Fibroblast of lung (primary cell): ENCODE measurements at regions not wholly inside any gene's neighbourhood (a gene's known extent, or its start where the extent isn't known, plus 50 kb on each side); places are given as distances from the start of the nearest gene placed in this dataset.

Experiments
- DNase-seq, 2 donors: peaks; one replicate each; pipeline versions ENCODE4 v3.0.0 to v3.0.0-alpha.2; 2010; ENCODE audit warnings: low read depth in 2 of 2
- H2AFZ ChIP-seq: 2 replicates; pipeline ENCODE4 v1.5.1; 2012; ENCODE audit warnings: low read length, control low read depth, inconsistent platforms
- H3K27ac ChIP-seq: 2 replicates; pipeline ENCODE4 v1.5.1; 2011; ENCODE audit warnings: low read length, control low read depth; ENCODE audit not compliant: insufficient read depth
- H3K27me3 ChIP-seq: 2 replicates; pipeline ENCODE4 v1.5.1; 2011; ENCODE audit warnings: mild to moderate bottlenecking, low read length; ENCODE audit not compliant: control insufficient read depth, insufficient read depth
- H3K36me3 ChIP-seq: 2 replicates; pipeline ENCODE4 v1.5.1; 2011; ENCODE audit warnings: low read length; ENCODE audit not compliant: control insufficient read depth, insufficient read depth
- H3K4me1 ChIP-seq: 2 replicates; pipeline ENCODE4 v1.5.1; 2011; ENCODE audit warnings: low read length; ENCODE audit not compliant: control insufficient read depth, insufficient read depth; ENCODE audit errors: extremely low read depth
- H3K4me2 ChIP-seq: 2 replicates; pipeline ENCODE4 v1.5.1; 2011; ENCODE audit warnings: low read length, control low read depth; ENCODE audit not compliant: insufficient read depth; ENCODE audit errors: extremely low read depth
- H3K4me3 ChIP-seq, 4 experiments: fragments of 200-600 bp in 1 of 4; sonication (generic) in 1 of 4; replicated peaks in 1 of 4; 2 replicates each; pipeline ENCODE4 v1.5.1; 2011 to 2016; ENCODE audit warnings: low read length in 4 of 4, low read depth in 3 of 4, mild to moderate bottlenecking in 3 of 4, control low read depth in 2 of 4, inconsistent platforms in 1 of 4, mixed read lengths in 1 of 4; ENCODE audit not compliant: insufficient read depth in 1 of 4; ENCODE audit errors: control extremely low read depth in 1 of 4
- H3K79me2 ChIP-seq: 2 replicates; pipeline ENCODE4 v1.5.1; 2012; ENCODE audit warnings: mild to moderate bottlenecking, low read length, inconsistent platforms; ENCODE audit not compliant: control insufficient read depth, insufficient read depth
- H3K9ac ChIP-seq: 2 replicates; pipeline ENCODE4 v1.5.1; 2011; ENCODE audit warnings: mild to moderate bottlenecking, low read length, control low read depth; ENCODE audit not compliant: insufficient read depth
- H3K9me3 ChIP-seq: 2 replicates; pipeline ENCODE4 v1.5.1; 2012; ENCODE audit warnings: low read depth, low read length; ENCODE audit not compliant: control insufficient read depth, insufficient read depth
- H4K20me1 ChIP-seq: 2 replicates; pipeline ENCODE4 v1.5.1; 2011; ENCODE audit warnings: low read length; ENCODE audit not compliant: control insufficient read depth, insufficient read depth; ENCODE audit errors: extremely low read depth
- CTCF ChIP-seq, 2 donors: IDR thresholded peaks in 1 of 2; conservative IDR thresholded peaks in 1 of 2; 1 replicate in 1 of 2; 2 replicates in 1 of 2; pipeline ENCODE4 v1.5.1; 2011 to 2012; ENCODE audit warnings: low read length in 2 of 2, control low read depth in 1 of 2, inconsistent platforms in 1 of 2, low read depth in 1 of 2, mild to moderate bottlenecking in 1 of 2
- EZH2 ChIP-seq: IDR thresholded peaks from 2 replicates; pipeline ENCODE4 v1.5.1; 2012; ENCODE audit warnings: low read length, control low read depth, mild to moderate bottlenecking; ENCODE audit errors: missing control alignments

DNA sequence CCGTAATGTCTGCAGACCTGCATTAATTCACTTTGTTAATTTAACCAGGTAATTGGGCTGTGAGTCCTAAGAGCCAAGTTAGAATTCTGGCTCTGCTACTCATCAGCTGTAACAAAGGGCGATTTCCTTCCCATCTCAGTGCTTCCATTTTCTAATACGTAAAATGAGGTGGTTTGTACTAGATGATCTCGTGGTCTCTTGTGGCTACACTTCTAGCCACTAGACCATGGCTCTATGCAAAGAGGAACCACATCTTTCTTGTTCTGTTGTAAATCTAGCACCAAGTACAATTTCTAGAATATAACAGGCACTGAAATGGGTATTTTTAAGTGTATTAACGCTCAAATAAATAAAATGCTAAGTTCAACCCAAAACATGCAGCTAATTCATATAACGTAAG, 174.4 kb upstream of the THBS1 start:
- Histone ChIP-seq H3K9me3 (no peaks in the 10 kb centered on the region), H3K36me3 (no peaks in the 10 kb centered on the region), H3K27ac (no peak overlapping the region), H3K4me2 (no peak overlapping the region), H3K27me3 (no peaks in the 10 kb centered on the region), H3K4me1 (peaks cover 16% of the 10 kb centered on the region), H2AFZ (no peak overlapping the region), H3K79me2 (no peaks in the 10 kb centered on the region), H4K20me1 (no peaks in the 10 kb centered on the region), H3K9ac (no peak overlapping the region), H3K4me3 (no peak overlapping the region)
- TF ChIP-seq EZH2 (no peak), CTCF (conservative IDR thresholded peaks at IDR 0.05 in 1 of 2, IDR thresholded peaks at IDR 0.05 in 1 of 2; ENCODE audit: low read depth in 1 of 2, low read length in 2 of 2) (no peak)
- no peak for DNase-seq

- DNase-seq, result no peak
- no peak overlapping the region for H2AFZ ChIP-seq
- H3K36me3 ChIP-seq, result no peaks in the 10 kb centered on the region
- H3K27ac ChIP-seq, result no peak overlapping the region
- H3K4me2 ChIP-seq, result no peak overlapping the region
- no peak overlapping the region for H3K9ac ChIP-seq
- no peaks in the 10 kb centered on the region for H4K20me1 ChIP-seq
- H3K4me1 ChIP-seq, result peaks cover 16% of the 10 kb centered on the region
- TF ChIP-seq EZH2 (no peak), CTCF (conservative IDR thresholded peaks at IDR 0.05 in 1 of 2, IDR thresholded peaks at IDR 0.05 in 1 of 2; ENCODE audit: low read depth in 1 of 2, low read length in 2 of 2) (no peak)
- no peaks in the 10 kb centered on the region for H3K27me3 ChIP-seq
- H3K79me2 ChIP-seq, result no peaks in the 10 kb centered on the region
- no peak overlapping the region for H3K4me3 ChIP-seq
- no peaks in the 10 kb centered on the region for H3K9me3 ChIP-seq
Measured at GRCh38 chr15:39407116-39407515, 173.8 kb upstream of the THBS1 start.

GRCh38 chr15:39409876-39410530, 170.9 kb upstream of the THBS1 start:
- Histone ChIP-seq H3K27me3 (no peaks in the 10 kb centered on the region), H3K9ac (no peak overlapping the region), H4K20me1 (no peaks in the 10 kb centered on the region), H3K27ac (no peak overlapping the region), H2AFZ (no peak overlapping the region), H3K4me3 (no peak overlapping the region), H3K4me2 (no peak overlapping the region), H3K79me2 (no peaks in the 10 kb centered on the region), H3K36me3 (no peaks in the 10 kb centered on the region), H3K9me3 (no peaks in the 10 kb centered on the region), H3K4me1 (peaks cover 7% of the 10 kb centered on the region)
- TF ChIP-seq EZH2 (no peak), CTCF (conservative IDR thresholded peaks at IDR 0.05 in 1 of 2, IDR thresholded peaks at IDR 0.05 in 1 of 2; ENCODE audit: low read depth in 1 of 2, low read length in 2 of 2) (no peak)
- peak in 1 of 2 donors; percentile 50 for DNase-seq
